Lung (tissue), 11 donors: ENCODE measurements at regions not wholly inside any gene's neighbourhood (a gene's known extent, or its start where the extent isn't known, plus 50 kb on each side); places are given as distances from the start of the nearest gene placed in this dataset.

Experiments
- ATAC-seq: fragments of 200-7000 bp; cut with Tn5 transposase; one replicate; pipeline ENCODE4 v1.9.1; 2020; ENCODE audit warnings: moderate number of reproducible peaks; ENCODE audit not compliant: insufficient read depth, low FRiP score
- DNase-seq, 3 donors: peaks; one replicate each; pipeline ENCODE4 v3.0.0-alpha.2; 2013 to 2017
- H3K27ac ChIP-seq, 2 donors: one replicate each; pipeline ENCODE4 v1.5.1; 2013; ENCODE audit warnings: mild to moderate bottlenecking in 2 of 2, moderate library complexity in 2 of 2, control low read depth in 1 of 2, inconsistent platforms in 1 of 2, low read depth in 1 of 2, low read length in 1 of 2
- H3K27me3 ChIP-seq, 3 donors: one replicate each; pipeline ENCODE4 v1.5.1; 2013; ENCODE audit warnings: low read length in 2 of 3; ENCODE audit not compliant: control insufficient read depth in 3 of 3, insufficient read depth in 3 of 3
- H3K36me3 ChIP-seq, 4 donors: one replicate each; pipeline ENCODE4 v1.5.1; 2013; ENCODE audit warnings: low read length in 4 of 4, mild to moderate bottlenecking in 1 of 4, moderate library complexity in 1 of 4; ENCODE audit not compliant: control insufficient read depth in 4 of 4, insufficient read depth in 4 of 4
- H3K4me1 ChIP-seq, 5 donors: one replicate each; pipeline ENCODE4 v1.5.1; 2013; ENCODE audit warnings: low read length in 5 of 5, mild to moderate bottlenecking in 2 of 5, moderate library complexity in 1 of 5; ENCODE audit not compliant: control insufficient read depth in 5 of 5, insufficient read depth in 5 of 5
- H3K4me3 ChIP-seq: one replicate; pipeline ENCODE4 v1.5.1; 2013; ENCODE audit warnings: mild to moderate bottlenecking, control low read depth, moderate library complexity
- H3K9ac ChIP-seq, 2 donors: one replicate each; pipeline ENCODE4 v1.5.1; 2013; ENCODE audit warnings: low read length in 2 of 2, control low read depth in 1 of 2; ENCODE audit not compliant: insufficient read depth in 1 of 2
- H3K9me3 ChIP-seq, 4 donors: one replicate each; pipeline ENCODE4 v1.5.1; 2013; ENCODE audit warnings: low read length in 3 of 4, mild to moderate bottlenecking in 1 of 4, moderate library complexity in 1 of 4; ENCODE audit not compliant: control insufficient read depth in 4 of 4, insufficient read depth in 3 of 4
- CTCF ChIP-seq: IDR thresholded peaks from 2 replicates; pipeline ENCODE4 v1.5.1; 2012; ENCODE audit warnings: mild to moderate bottlenecking; ENCODE audit errors: control extremely low read depth, extremely low read depth
- WGBS, 2 donors: extraction: QIAGEN DNeasy Blood & Tissue Kit; methylation state at CpG; one replicate each; pipeline ENCODE4 v1.1.7; 2013; 5-methylcytosine and 5-hydroxymethylcytosine counted together
- donor health status: control.
- donor health status: control.
- donor health status: Bipolar disorder and iron deficiency.
- donor health status: healthy.
- donor health status: DM: yes; HTN: yes; CAD: no.

GRCh38 chr2:224286923-224287322 lies 115.0 kb downstream of the FAM124B start:
- no peaks in the 10 kb centered on the region for H3K36me3 ChIP-seq
- no peak for ATAC-seq
- H3K27me3 ChIP-seq: no peaks in the 10 kb centered on the region
- WGBS, 2 donors: 49 to 54% methylated on average over 2 of the region's 2 CpGs
- H3K4me3 ChIP-seq: no peak overlapping the region
- peaks cover 0 to 3% (median 0%) of the 10 kb centered on the region in 4 donors for H3K9me3 ChIP-seq
- TF ChIP-seq CTCF: no peak
- no peak overlapping the region for H3K27ac ChIP-seq
- H3K4me1 ChIP-seq: peaks cover 0 to 3% (median 0%) of the 10 kb centered on the region in 5 donors
- no peak overlapping the region for H3K9ac ChIP-seq
- no peak for DNase-seq

GRCh38 chr2:224284134-224284946 lies 117.6 kb downstream of the FAM124B start:
- TF ChIP-seq CTCF: peak; percentile 57
- H3K9ac ChIP-seq: no peak overlapping the region
- ATAC-seq (no peak), DNase-seq (peak in 2 of 3 donors; percentile 68 to 73)
- H3K9me3 ChIP-seq: peaks cover 0 to 3% (median 0%) of the 10 kb centered on the region in 4 donors
- WGBS, 2 donors: 54 to 63% methylated on average over 1 of the region's 1 CpG
- peaks cover 0 to 3% (median 0%) of the 10 kb centered on the region in 5 donors for H3K4me1 ChIP-seq
- H3K27ac ChIP-seq: no peak overlapping the region
- H3K4me3 ChIP-seq: no peak overlapping the region
- H3K36me3 ChIP-seq: no peaks in the 10 kb centered on the region
- H3K27me3 ChIP-seq: no peaks in the 10 kb centered on the region

- TF ChIP-seq CTCF: no peak
- peaks cover 0 to 3% (median 0%) of the 10 kb centered on the region in 5 donors for H3K4me1 ChIP-seq
- 77 to 89% methylated on average over 8 of the region's 8 CpGs for WGBS, 2 donors
- H3K9me3 ChIP-seq: peaks cover 0 to 3% (median 0%) of the 10 kb centered on the region in 4 donors
- no peak overlapping the region for H3K27ac ChIP-seq
- no peaks in the 10 kb centered on the region for H3K36me3 ChIP-seq
- H3K9ac ChIP-seq: no peak overlapping the region
- H3K27me3 ChIP-seq: no peaks in the 10 kb centered on the region
- no peak for ATAC-seq
- H3K4me3 ChIP-seq: no peak overlapping the region
- no peak for DNase-seq
Measured at GRCh38 chr2:224283466-224283965, 118.4 kb downstream of the FAM124B start.
